ENCODE measurements at regions not wholly inside any gene's neighbourhood (a gene's known extent, or its start where the extent isn't known, plus 50 kb on each side); places are given as distances from the start of the nearest gene placed in this dataset.

DNA sequence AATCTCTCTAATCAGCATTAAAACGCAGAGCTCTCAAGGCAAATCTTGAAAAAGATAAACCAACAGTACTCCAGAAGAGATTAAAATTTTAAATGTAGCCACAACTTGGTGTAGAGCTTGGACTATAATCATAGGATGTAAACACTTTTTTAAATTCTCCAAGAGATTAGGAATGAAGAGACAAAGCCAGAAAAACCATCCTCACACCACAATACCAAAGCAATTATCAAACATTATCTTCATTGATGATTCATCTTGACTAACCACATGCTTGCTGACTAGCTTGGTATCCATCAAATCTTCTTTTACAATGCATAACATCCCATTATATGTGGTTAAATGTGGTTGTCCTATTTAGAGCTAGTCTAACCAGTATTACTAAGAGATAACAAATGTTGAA, 815.1 kb downstream of the TLE1 start:
- no peak overlapping the region for H3K27ac Mint-ChIP-seq
- peaks cover 2% of the 10 kb centered on the region for H3K9me3 Mint-ChIP-seq
- H3K36me3 Mint-ChIP-seq: no peaks in the 10 kb centered on the region
- DNase-seq: no peak
- H3K4me1 Mint-ChIP-seq: no peaks in the 10 kb centered on the region
- CTCF ChIA-PET: interaction anchor here (0.6 kb wide), 1 partner anchor 1885 kb away, joined by 3 read pairs; no protein-coding TSS in a partner anchor
- H3K27me3 Mint-ChIP-seq: no peaks in the 10 kb centered on the region
- H3K4me3 Mint-ChIP-seq: no peak overlapping the region

- Mint-ChIP-seq H3K4me3 (no peak overlapping the region), H3K36me3 (no peaks in the 10 kb centered on the region), H3K4me1 (no peaks in the 10 kb centered on the region), H3K9me3 (peaks cover 2% of the 10 kb centered on the region), H3K27ac (no peak overlapping the region), H3K27me3 (no peaks in the 10 kb centered on the region)
- CTCF ChIA-PET: no interaction called here
- DNase-seq: no peak
These were observed 815.5 kb downstream of the TLE1 start for GRCh38 chr9:80873861-80874260.

DNA sequence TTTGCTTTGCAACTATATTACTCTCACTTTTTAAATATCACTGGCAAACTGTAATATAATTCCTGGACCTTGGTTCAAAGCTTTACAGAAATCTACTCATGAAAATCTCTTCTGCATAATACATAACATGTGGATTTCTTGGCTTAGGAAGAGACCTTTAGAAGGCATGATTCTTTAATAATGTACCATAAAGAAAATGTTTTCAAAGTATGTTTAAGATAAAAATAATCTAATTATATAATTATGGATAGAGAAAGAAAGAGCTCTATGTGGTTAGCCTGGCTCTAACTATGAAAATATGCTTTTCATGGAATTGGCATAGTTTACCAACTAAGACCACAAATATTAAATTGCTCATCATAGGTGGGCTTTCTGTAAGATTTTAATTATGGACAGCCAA, 817.8 kb downstream of the TLE1 start:
- CTCF ChIA-PET: no interaction called here
- Mint-ChIP-seq H3K27me3 (no peaks in the 10 kb centered on the region), H3K27ac (no peak overlapping the region), H3K4me3 (no peak overlapping the region), H3K4me1 (no peaks in the 10 kb centered on the region), H3K9me3 (peaks cover 7% of the 10 kb centered on the region), H3K36me3 (no peaks in the 10 kb centered on the region)
- no peak for DNase-seq

GRCh38 chr9:80867731-80868130, 821.6 kb downstream of the TLE1 start:
- Mint-ChIP-seq H3K36me3 (no peaks in the 10 kb centered on the region), H3K27ac (no peak overlapping the region), H3K4me3 (no peak overlapping the region), H3K9me3 (peaks cover 11% of the 10 kb centered on the region), H3K27me3 (no peaks in the 10 kb centered on the region), H3K4me1 (no peaks in the 10 kb centered on the region)
- DNase-seq: no peak
- CTCF ChIA-PET: no interaction called here

DNA sequence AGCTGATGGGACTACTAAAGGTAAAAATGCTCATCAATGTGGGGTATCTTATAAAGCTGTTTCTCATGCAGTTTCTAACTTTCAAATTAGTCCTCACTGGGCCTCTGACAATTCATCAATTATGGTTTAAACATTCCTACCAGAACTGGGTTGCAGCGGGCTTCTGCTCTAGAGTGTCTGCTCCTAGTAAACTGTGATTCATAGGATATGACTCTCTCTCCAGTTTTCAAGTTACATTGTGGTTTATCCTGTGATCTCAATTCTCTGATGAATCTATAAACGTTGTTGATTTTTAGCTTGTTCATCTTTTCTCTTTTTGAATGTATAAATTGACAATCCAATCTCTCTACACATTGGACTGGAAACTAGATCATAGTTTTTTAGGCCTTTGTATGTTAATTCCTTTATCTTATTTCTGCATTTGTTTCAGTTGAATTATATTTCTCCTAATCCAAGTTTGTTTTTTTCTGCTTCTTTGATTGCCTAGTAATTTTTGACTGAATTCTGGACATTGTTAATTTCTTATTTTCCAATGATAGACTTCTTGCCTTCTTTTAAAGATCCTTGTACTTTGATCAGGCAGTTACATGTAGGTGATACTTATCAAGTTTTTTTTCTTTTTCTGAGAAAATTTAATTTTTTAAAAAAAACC, 822.6 kb downstream of the TLE1 start:
- CTCF ChIA-PET: no interaction called here
- Mint-ChIP-seq H3K4me3 (no peak overlapping the region), H3K36me3 (no peaks in the 10 kb centered on the region), H3K9me3 (peaks cover 11% of the 10 kb centered on the region), H3K27me3 (no peaks in the 10 kb centered on the region), H3K4me1 (no peaks in the 10 kb centered on the region), H3K27ac (no peak overlapping the region)
- DNase-seq: no peak

- Mint-ChIP-seq H3K36me3 (no peaks in the 10 kb centered on the region), H3K27ac (no peak overlapping the region), H3K4me1 (no peaks in the 10 kb centered on the region), H3K9me3 (peaks cover 11% of the 10 kb centered on the region), H3K4me3 (no peak overlapping the region), H3K27me3 (no peaks in the 10 kb centered on the region)
- no peak for DNase-seq
- CTCF ChIA-PET: no interaction called here
These were observed 823.2 kb downstream of the TLE1 start for GRCh38 chr9:80866121-80866520.

- CTCF ChIA-PET: interaction anchor here (0.7 kb wide), 1 partner anchor 1482 kb away, joined by 4 read pairs; no protein-coding TSS in a partner anchor
- H3K36me3 Mint-ChIP-seq: no peaks in the 10 kb centered on the region
- H3K4me1 Mint-ChIP-seq: no peaks in the 10 kb centered on the region
- no peaks in the 10 kb centered on the region for H3K27me3 Mint-ChIP-seq
- no peak overlapping the region for H3K4me3 Mint-ChIP-seq
- H3K9me3 Mint-ChIP-seq: peaks cover 8% of the 10 kb centered on the region
- no peak overlapping the region for H3K27ac Mint-ChIP-seq
- DNase-seq: no peak
These were observed 846.3 kb downstream of the TLE1 start for GRCh38 chr9:80843028-80843427.

GRCh38 chr9:80842389-80842788, 847.0 kb downstream of the TLE1 start:
- no peak for DNase-seq
- peaks cover 9% of the 10 kb centered on the region for H3K9me3 Mint-ChIP-seq
- H3K36me3 Mint-ChIP-seq: no peaks in the 10 kb centered on the region
- CTCF ChIA-PET: no interaction called here
- no peaks in the 10 kb centered on the region for H3K27me3 Mint-ChIP-seq
- H3K27ac Mint-ChIP-seq: no peak overlapping the region
- H3K4me1 Mint-ChIP-seq: no peaks in the 10 kb centered on the region
- no peak overlapping the region for H3K4me3 Mint-ChIP-seq

- H3K27ac Mint-ChIP-seq: no peak overlapping the region
- no peaks in the 10 kb centered on the region for H3K36me3 Mint-ChIP-seq
- CTCF ChIA-PET: no interaction called here
- no peaks in the 10 kb centered on the region for H3K27me3 Mint-ChIP-seq
- DNase-seq: no peak
- no peak overlapping the region for H3K4me3 Mint-ChIP-seq
- H3K4me1 Mint-ChIP-seq: no peaks in the 10 kb centered on the region
- H3K9me3 Mint-ChIP-seq: peaks cover 8% of the 10 kb centered on the region
These were observed 847.5 kb downstream of the TLE1 start for GRCh38 chr9:80841888-80842287.

GRCh38 chr9:80839821-80840675, 849.3 kb downstream of the TLE1 start:
- CTCF ChIA-PET: no interaction called here
- DNase-seq: no peak
- no peaks in the 10 kb centered on the region for H3K27me3 Mint-ChIP-seq

DNA sequence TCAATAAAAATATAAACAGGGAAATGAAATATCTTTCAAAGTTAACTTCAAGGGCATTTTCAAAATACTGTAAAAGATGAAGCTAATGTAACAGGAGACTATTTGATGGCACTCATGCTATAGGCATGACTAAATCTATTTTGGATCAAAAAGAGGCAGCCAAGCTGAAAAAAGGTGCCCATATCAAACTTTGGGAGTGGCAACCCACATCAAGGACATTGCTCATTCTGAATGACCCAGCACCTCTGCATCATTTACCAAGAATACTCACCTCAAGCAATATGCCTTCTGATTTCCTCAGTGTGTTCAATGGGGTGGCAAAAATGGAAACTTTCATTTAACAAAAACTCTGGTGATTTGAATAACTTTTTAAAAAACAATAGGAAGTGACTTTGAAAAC, 853.3 kb downstream of the TLE1 start:
- CTCF ChIA-PET: no interaction called here
- Mint-ChIP-seq H3K27me3 (no peaks in the 10 kb centered on the region), H3K4me1 (no peaks in the 10 kb centered on the region), H3K4me3 (no peak overlapping the region), H3K9me3 (peaks cover 10% of the 10 kb centered on the region), H3K36me3 (no peaks in the 10 kb centered on the region), H3K27ac (no peak overlapping the region)
- no peak for DNase-seq

More at GRCh38 chr9:80839821-80840675, 849.3 kb downstream of the TLE1 start:
- Mint-ChIP-seq H3K27ac (no peak overlapping the region), H3K36me3 (no peaks in the 10 kb centered on the region), H3K9me3 (peaks cover 6% of the 10 kb centered on the region), H3K4me3 (no peak overlapping the region), H3K4me1 (no peaks in the 10 kb centered on the region)

- DNase-seq: no peak
- Mint-ChIP-seq H3K9me3 (peaks cover 16% of the 10 kb centered on the region), H3K36me3 (no peaks in the 10 kb centered on the region), H3K27ac (no peak overlapping the region), H3K4me3 (no peak overlapping the region), H3K27me3 (no peaks in the 10 kb centered on the region), H3K4me1 (no peaks in the 10 kb centered on the region)
- CTCF ChIA-PET: no interaction called here
These were observed 857.6 kb downstream of the TLE1 start for GRCh38 chr9:80831751-80832150.

DNA sequence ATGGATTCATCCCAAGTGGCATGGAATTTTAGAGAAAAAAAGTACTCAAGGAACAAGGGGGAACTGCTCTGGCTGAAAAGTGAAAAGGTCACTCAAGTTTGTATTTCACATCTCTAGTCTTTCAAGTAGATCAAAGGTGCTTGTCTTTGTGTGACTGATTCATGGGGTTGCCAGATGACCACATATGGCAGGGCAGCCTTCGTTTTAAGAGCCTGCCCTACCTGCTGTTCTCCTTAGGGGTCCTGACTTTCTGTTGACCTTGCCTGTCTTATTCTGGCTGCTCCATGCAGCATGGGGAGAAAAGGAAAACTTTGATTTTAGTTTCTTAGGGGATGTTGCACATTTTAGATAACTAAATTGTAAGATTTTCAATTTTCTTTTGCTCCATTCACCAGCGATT, 877.7 kb downstream of the TLE1 start:
- H3K4me3 Mint-ChIP-seq: no peak overlapping the region
- peaks cover 4% of the 10 kb centered on the region for H3K9me3 Mint-ChIP-seq
- H3K36me3 Mint-ChIP-seq: no peaks in the 10 kb centered on the region
- CTCF ChIA-PET: no interaction called here
- no peak for DNase-seq
- H3K27ac Mint-ChIP-seq: no peak overlapping the region
- H3K27me3 Mint-ChIP-seq: no peaks in the 10 kb centered on the region
- H3K4me1 Mint-ChIP-seq: no peaks in the 10 kb centered on the region

GRCh38 chr9:80811003-80811402, 878.3 kb downstream of the TLE1 start:
- Mint-ChIP-seq H3K4me3 (no peak overlapping the region), H3K4me1 (no peaks in the 10 kb centered on the region), H3K27ac (no peak overlapping the region), H3K9me3 (peaks cover 1% of the 10 kb centered on the region), H3K36me3 (no peaks in the 10 kb centered on the region), H3K27me3 (no peaks in the 10 kb centered on the region)
- CTCF ChIA-PET: no interaction called here
- DNase-seq: no peak

DNA sequence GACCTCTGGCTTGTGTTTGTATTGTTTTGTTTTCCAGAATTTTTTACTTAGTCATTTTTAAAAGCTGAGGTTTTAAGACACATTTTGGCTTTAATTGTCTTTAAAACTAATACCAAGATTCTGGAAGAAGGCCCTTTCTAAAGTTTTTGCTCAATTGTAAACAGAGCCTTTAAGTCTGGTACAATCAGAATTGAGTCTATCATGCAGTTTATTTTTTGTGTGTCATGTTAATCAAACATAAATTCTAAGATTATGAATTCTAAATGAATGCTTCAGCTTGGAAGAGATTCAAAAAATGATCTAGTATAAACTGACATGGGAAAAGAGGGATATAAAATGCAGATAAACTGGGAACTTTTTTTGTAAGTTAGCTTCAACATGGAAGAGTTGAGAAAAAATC, 882.7 kb downstream of the TLE1 start:
- H3K27me3 Mint-ChIP-seq: no peaks in the 10 kb centered on the region
- no peaks in the 10 kb centered on the region for H3K9me3 Mint-ChIP-seq
- DNase-seq: no peak
- no peak overlapping the region for H3K4me3 Mint-ChIP-seq
- CTCF ChIA-PET: no interaction called here
- no peaks in the 10 kb centered on the region for H3K4me1 Mint-ChIP-seq
- no peaks in the 10 kb centered on the region for H3K36me3 Mint-ChIP-seq
- H3K27ac Mint-ChIP-seq: no peak overlapping the region
